ENCODE measurements at regions not wholly inside any gene's neighbourhood (a gene's known extent, or its start where the extent isn't known, plus 50 kb on each side); places are given as distances from the start of the nearest gene placed in this dataset.

DNA sequence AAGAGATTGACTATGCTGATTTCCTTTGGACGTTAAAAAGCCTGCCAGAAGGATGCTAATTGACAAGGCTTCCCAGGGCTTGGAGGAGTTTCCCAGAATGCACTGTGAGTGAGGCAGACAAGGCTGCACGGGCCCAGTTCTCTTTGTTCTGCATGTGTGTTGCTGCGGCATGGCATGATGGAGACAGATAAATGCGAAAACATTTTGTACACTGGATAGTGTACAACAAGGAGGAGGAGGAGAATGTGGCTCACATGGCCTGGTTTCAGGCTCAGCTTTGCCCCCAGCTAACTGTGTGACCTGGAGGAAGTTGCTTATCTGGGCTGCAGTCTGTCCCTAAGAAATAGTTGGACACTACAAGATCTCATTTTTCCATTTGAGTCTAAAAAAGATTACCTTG, 135.5 kb upstream of the CPEB4 start:
- Mint-ChIP-seq H3K36me3 (ENCODE audit: low read depth) (no peaks in the 10 kb centered on the region), H3K4me1 (ENCODE audit: low read depth) (no peaks in the 10 kb centered on the region), H3K4me3 (no peak overlapping the region), H3K9me3 (no peaks in the 10 kb centered on the region), H3K27me3 (peaks cover 7% of the 10 kb centered on the region), H3K27ac (no peak overlapping the region)
- Histone ChIP-seq H3K36me3 (ENCODE audit: insufficient read depth, low read length) (no peaks in the 10 kb centered on the region), H3K4me3 (ENCODE audit: low read length) (no peak overlapping the region), H3K4me1 (ENCODE audit: insufficient read depth, low read length) (no peaks in the 10 kb centered on the region), H3K9me3 (ENCODE audit: control insufficient read depth in 1 of 2, insufficient read depth in 1 of 2, low read length in 2 of 2) (no peaks in the 10 kb centered on the region), H3K27ac (ENCODE audit: low read depth in 1 of 2, low read length in 2 of 2) (no peak overlapping the region), H3K27me3 (ENCODE audit: control insufficient read depth in 1 of 2, insufficient read depth in 2 of 2, low read length in 2 of 2) (no peaks in the 10 kb centered on the region)
- intact Hi-C loops (cut with DNase I, micrococcal nuclease) = no loop called here
- TF ChIP-seq, protein P1, sequence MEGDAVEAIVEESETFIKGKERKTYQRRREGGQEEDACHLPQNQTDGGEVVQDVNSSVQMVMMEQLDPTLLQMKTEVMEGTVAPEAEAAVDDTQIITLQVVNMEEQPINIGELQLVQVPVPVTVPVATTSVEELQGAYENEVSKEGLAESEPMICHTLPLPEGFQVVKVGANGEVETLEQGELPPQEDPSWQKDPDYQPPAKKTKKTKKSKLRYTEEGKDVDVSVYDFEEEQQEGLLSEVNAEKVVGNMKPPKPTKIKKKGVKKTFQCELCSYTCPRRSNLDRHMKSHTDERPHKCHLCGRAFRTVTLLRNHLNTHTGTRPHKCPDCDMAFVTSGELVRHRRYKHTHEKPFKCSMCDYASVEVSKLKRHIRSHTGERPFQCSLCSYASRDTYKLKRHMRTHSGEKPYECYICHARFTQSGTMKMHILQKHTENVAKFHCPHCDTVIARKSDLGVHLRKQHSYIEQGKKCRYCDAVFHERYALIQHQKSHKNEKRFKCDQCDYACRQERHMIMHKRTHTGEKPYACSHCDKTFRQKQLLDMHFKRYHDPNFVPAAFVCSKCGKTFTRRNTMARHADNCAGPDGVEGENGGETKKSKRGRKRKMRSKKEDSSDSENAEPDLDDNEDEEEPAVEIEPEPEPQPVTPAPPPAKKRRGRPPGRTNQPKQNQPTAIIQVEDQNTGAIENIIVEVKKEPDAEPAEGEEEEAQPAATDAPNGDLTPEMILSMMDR (IDR thresholded peaks at IDR 0.05) = no peak
- ChIA-PET CTCF (no interaction called here), POLR2A (no interaction called here)
- DNase-seq (no peak), ATAC-seq (ENCODE audit: poor library complexity) (no peak)

DNA sequence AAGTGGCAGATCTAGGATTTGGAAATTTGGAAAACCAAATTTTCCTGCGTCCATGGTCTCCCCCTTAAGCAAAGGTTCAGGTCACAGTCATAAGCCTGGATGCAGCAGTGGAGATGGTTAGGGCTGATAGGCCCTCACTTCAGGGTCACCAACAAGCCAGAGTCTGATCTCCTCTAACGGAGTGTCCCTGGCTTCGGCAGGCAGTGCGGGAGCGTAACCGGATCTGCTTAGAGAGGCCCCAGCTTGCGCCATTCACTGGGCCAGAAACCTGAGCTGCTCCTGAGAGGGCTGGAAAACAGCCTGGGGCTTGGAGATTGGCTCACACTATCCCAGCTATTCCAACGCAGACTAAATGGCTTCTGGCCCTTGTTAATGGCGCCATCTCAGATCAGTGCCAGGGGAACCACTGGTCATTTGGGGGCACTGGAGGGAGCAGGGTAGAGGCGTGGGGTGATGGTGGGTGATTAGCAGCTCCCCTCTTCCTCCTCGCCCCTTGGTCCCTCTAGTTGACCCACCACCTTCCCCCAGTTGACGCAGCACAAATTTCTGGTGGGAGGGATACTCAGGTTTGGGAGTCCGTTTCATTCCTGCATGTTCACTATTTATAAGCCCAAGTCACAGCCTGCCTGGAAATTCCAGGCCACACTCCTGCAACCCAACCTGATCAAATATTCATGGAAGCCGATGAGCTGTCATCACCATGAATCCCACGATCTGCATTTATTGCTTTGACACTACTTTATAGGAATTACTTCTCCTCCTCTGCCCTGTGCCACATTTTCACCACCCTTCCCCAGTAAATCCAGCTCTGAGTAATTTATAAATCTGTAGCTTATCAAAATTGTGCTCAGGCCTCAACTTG, 134.6 kb upstream of the CPEB4 start:
- H3K4me3 Mint-ChIP-seq = no peak overlapping the region
- ChIA-PET CTCF (no interaction called here), POLR2A (no interaction called here)
- TF ChIP-seq, protein P1 (IDR thresholded peaks at IDR 0.05) = no peak
- H3K27me3 Mint-ChIP-seq = peaks cover 7% of the 10 kb centered on the region
- H3K4me3 ChIP-seq (ENCODE audit: low read length) = no peak overlapping the region
- intact Hi-C loops (cut with DNase I, micrococcal nuclease) = no loop called here
- H3K4me1 Mint-ChIP-seq (ENCODE audit: low read depth) = no peaks in the 10 kb centered on the region
- H3K27ac ChIP-seq (ENCODE audit: low read depth in 1 of 2, low read length in 2 of 2) = no peak overlapping the region
- H3K4me1 ChIP-seq (ENCODE audit: insufficient read depth, low read length) = no peaks in the 10 kb centered on the region
- ATAC-seq (ENCODE audit: poor library complexity) (no peak), DNase-seq (no peak)
- no peaks in the 10 kb centered on the region for H3K36me3 ChIP-seq (ENCODE audit: insufficient read depth, low read length)
- H3K27me3 ChIP-seq (ENCODE audit: control insufficient read depth in 1 of 2, insufficient read depth in 2 of 2, low read length in 2 of 2) = no peaks in the 10 kb centered on the region
- no peak overlapping the region for H3K27ac Mint-ChIP-seq
- no peaks in the 10 kb centered on the region for H3K36me3 Mint-ChIP-seq (ENCODE audit: low read depth)
- no peaks in the 10 kb centered on the region for H3K9me3 Mint-ChIP-seq
- no peaks in the 10 kb centered on the region for H3K9me3 ChIP-seq (ENCODE audit: control insufficient read depth in 1 of 2, insufficient read depth in 1 of 2, low read length in 2 of 2)

DNA sequence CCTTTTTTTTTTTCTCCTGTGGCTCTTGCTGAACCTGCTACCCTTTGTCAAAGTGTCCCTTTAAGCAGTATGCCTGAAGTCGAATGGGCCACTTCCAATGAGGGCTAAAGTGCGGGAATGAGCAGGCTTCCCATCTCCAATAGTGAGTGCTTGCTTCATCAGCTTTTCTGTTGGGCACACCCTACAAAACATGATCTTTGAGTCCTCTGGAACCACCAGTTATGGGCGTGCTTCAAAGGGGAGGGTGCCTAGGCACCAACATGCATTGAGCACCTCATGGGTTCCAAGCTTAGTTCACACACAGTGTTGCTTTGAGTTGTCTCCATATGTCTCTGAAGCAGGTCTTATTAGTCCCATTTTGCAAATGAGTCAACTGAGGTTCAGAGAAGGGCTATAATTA, 132.8 kb upstream of the CPEB4 start:
- TF ChIP-seq, protein P1 (IDR thresholded peaks at IDR 0.05) = no peak
- H3K27me3 ChIP-seq (ENCODE audit: control insufficient read depth in 1 of 2, insufficient read depth in 2 of 2, low read length in 2 of 2) = no peaks in the 10 kb centered on the region
- H3K9me3 ChIP-seq (ENCODE audit: control insufficient read depth in 1 of 2, insufficient read depth in 1 of 2, low read length in 2 of 2) = no peaks in the 10 kb centered on the region
- intact Hi-C loops (cut with DNase I, micrococcal nuclease) = no loop called here
- H3K9me3 Mint-ChIP-seq = no peaks in the 10 kb centered on the region
- ChIA-PET POLR2A (no interaction called here), CTCF (no interaction called here)
- no peak overlapping the region for H3K4me3 Mint-ChIP-seq
- no peak overlapping the region for H3K27ac Mint-ChIP-seq
- no peaks in the 10 kb centered on the region for H3K36me3 ChIP-seq (ENCODE audit: insufficient read depth, low read length)
- H3K4me1 ChIP-seq (ENCODE audit: insufficient read depth, low read length) = no peaks in the 10 kb centered on the region
- DNase-seq (no peak), ATAC-seq (ENCODE audit: poor library complexity) (no peak)
- H3K36me3 Mint-ChIP-seq (ENCODE audit: low read depth) = no peaks in the 10 kb centered on the region
- H3K4me3 ChIP-seq (ENCODE audit: low read length) = no peak overlapping the region
- no peak overlapping the region for H3K27ac ChIP-seq (ENCODE audit: low read depth in 1 of 2, low read length in 2 of 2)
- no peaks in the 10 kb centered on the region for H3K4me1 Mint-ChIP-seq (ENCODE audit: low read depth)
- H3K27me3 Mint-ChIP-seq = peaks cover 7% of the 10 kb centered on the region

Data from CD4-positive, alpha-beta T cell (primary cell).